ENCODE measurements at regions not wholly inside any gene's neighbourhood (a gene's known extent, or its start where the extent isn't known, plus 50 kb on each side); places are given as distances from the start of the nearest gene placed in this dataset.
A peak's percentile ranks its signal among the peaks of the same experiment; 100 is the strongest.

- no peak for DNase-seq (ENCODE audit: low read depth)
Measured at GRCh38 chrX:143800150-143800549, 79.6 kb upstream of the SPANXN2 start.

DNA sequence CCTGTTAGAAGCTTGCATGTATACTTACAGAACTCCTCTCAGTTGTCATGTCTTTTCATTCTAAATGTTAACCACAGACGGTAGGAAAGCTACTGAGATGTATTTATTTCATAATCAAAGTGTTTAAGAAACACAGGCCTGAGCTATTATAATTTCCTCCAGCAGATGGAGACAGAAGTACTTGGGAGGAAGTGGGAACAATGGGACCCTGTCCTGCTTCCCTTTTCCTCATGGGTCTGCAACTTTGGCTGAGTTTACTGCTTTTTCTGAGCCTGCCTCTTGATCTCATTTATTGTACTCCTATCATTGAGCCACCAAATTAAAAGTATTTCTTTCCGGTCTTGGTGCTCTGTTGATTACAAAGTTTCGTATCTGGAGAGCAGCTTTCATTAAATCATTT is 67.7 kb upstream of the SPANXN2 start:
- DNase-seq (ENCODE audit: low read depth), result peak; percentile 34

DNA sequence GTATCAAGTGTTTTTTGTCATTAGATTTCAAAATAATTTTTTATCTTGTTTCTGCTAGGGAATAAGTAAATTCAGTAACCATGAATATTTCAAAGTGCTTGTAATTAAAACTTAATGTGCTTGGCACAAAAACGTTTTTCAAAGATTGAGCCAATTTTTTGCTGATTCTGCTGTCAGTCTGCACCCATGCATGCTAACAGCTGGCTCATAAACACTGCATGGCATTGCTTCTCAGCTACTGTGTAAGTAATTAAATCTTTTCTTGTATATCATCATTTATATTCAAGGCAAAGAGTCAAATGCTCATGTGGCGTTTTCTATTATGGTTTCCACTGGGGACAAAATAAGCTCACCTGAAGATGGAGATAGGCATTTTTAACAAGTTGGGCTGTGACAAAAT is 66.8 kb upstream of the SPANXN2 start:
- no peak for DNase-seq (ENCODE audit: low read depth)

DNA sequence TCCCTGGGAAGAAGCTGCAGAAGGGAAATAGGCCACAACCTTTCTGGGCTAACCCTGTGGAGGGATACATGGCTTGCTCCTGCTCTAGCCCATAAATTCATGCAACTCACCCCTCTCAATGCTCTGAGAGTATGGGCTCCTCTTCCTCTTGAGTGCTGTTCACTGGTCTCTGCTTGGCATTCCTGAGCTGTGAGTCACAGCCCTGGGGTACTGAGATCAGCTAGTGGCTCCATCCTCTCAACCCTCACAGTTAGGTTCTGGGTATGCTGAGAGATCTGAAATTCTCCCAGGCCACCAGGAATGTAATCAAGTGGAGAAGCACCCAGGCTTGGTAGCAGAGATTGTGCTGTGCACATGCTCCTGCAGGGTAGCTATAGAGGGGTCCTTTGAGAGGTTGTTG is 60.6 kb upstream of the SPANXN2 start:
- DNase-seq (ENCODE audit: low read depth), result peak; percentile 11
